HCT116 (cell line): ENCODE measurements at regions not wholly inside any gene's neighbourhood (a gene's known extent, or its start where the extent isn't known, plus 50 kb on each side); places are given as distances from the start of the nearest gene placed in this dataset.

Experiments used
- CTCF ChIP-seq, 3 experiments: fragments of 200-600 bp in 1 of 3; sonication (generic) in 1 of 3; IDR thresholded peaks in 2 of 3; conservative IDR thresholded peaks in 1 of 3; 2 replicates each; pipeline ENCODE4 v1.5.1; 2012 to 2017; ENCODE audit warnings: low read depth in 2 of 3, low read length in 2 of 3, antibody characterized with exemption in 1 of 3, borderline replicate concordance in 1 of 3, control low read depth in 1 of 3, mild to moderate bottlenecking in 1 of 3, mixed read lengths in 1 of 3, mixed run types in 1 of 3, moderate library complexity in 1 of 3; ENCODE audit not compliant: insufficient read depth in 1 of 3
- JUND ChIP-seq: IDR thresholded peaks from 2 replicates; pipeline ENCODE4 v1.6.1; 2012
- MAX ChIP-seq: IDR thresholded peaks from 2 replicates; pipeline ENCODE4 v1.6.1; 2012
- POLR2A ChIP-seq: IDR thresholded peaks from 2 replicates; pipeline ENCODE4 v1.7.0; 2011; ENCODE audit warnings: borderline replicate concordance; ENCODE audit not compliant: insufficient read depth, insufficient read length; ENCODE audit errors: extremely low read depth
- SIN3A ChIP-seq: IDR thresholded peaks from 2 replicates; pipeline ENCODE4 v1.6.1; 2012; ENCODE audit warnings: low read depth
- SP1 ChIP-seq: IDR thresholded peaks from 2 replicates; pipeline ENCODE4 v1.6.1; 2012; ENCODE audit warnings: low read depth

GRCh38 chr14:44756554-44756953 lies 205.2 kb downstream of the KLHL28 start:
- TF ChIP-seq CTCF (IDR thresholded peaks at IDR 0.05 in 2 of 3, conservative IDR thresholded peaks at IDR 0.05 in 1 of 3; ENCODE audit: borderline replicate concordance in 1 of 3, insufficient read depth in 1 of 3, low read depth in 2 of 3, low read length in 2 of 3) = no peak
- no peak for TF ChIP-seq SIN3A
- TF ChIP-seq JUND = no peak
- no peak for TF ChIP-seq SP1
- TF ChIP-seq POLR2A = no peak
- TF ChIP-seq MAX = no peak
